SW 1271 (cell line): ENCODE measurements at regions not wholly inside any gene's neighbourhood (a gene's known extent, or its start where the extent isn't known, plus 50 kb on each side); places are given as distances from the start of the nearest gene placed in this dataset.

ENCODE experiments used
- DNase-seq, 2 experiments: peaks; one replicate each; lab custom pipeline; 2025; lab: John Stamatoyannopoulos, UW

DNA sequence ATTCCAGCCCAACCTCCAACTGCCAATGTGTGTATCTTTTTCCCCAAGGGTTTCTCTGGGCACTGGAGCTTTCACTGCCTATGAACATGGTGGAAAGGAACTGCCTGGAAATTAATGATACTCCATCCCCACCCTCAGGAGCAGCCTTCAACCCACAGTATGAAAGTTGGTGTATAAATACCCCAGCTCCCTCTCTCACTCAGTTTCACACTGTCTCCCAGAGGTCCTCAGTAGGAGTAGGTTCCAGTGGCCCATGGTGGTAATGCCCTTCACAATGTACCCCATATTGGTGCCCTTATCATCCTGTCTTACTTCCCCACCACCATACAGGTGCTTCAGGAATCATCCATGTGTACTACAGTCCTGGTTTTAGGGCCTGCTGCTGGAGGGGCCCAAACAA lies 462.6 kb downstream of the MIAT start:
- no peak for DNase-seq

DNA sequence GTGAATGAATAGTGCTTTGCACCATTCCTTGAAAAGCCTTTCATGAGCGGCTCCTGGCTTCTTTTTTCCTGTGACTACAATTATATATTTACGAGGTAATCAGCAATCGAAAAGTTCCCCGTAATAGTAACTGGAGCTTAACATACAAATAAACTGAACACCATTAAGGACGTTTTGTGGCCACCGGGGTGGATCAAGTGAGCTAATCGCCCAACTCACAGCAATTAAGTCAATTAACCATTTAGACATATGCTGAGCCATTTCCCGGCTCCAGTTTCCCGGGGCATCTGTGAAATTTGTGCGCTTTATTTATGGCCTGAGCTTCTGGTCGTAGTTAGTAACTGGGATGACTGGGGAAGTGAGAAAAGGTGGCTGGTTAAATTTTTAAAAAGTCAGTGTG lies 465.2 kb downstream of the MIAT start:
- DNase-seq: no peak

DNA sequence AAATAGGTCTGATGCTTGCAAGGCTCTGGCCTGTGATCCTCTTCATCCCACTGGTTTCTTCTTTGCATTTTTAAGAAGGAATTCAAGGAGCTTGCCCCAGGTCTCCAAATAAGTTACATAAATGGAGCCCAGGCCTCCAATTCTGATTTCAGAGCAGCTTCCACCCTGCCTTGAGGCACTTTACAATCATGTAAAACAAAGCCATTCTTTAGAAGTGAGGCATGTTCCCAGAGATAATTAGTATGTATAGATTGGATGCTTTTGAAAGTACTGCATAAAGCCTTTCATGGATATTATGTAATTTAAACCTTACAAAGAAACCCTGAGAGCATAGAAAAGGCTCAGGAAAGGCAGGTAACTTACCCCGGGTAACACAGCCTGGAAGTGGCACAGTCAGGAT lies 466.5 kb downstream of the MIAT start:
- DNase-seq: no peak

DNA sequence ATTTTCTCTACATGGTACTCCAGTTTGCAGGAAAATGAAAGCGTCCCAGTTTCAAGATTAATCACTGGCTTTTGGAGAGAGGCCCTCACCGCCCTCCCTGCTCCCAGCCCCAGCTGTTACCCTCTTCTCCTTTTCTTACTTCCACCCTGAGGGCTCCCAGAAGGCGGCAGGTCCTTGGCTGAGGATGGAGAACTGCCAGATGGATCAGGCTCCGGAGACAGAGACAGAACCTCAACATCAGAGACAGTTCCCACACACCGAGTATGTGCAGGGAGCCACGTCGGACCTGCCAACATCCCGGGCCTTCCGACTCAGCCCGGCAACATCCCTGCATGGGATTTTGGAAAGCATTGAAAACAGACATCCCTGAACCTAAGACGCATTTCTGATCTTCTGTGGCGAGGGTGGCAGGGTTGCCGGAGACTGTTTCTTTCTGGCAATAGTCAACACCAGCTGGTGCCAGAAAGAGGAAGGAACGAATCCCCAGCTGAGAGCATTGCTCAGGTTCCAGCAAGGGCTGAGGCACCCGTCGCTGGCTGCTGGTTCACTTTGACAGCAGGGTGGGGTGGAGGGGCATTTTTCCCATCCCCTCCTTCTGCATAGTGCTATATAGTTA lies 467.1 kb downstream of the MIAT start:
- DNase-seq: no peak

DNA sequence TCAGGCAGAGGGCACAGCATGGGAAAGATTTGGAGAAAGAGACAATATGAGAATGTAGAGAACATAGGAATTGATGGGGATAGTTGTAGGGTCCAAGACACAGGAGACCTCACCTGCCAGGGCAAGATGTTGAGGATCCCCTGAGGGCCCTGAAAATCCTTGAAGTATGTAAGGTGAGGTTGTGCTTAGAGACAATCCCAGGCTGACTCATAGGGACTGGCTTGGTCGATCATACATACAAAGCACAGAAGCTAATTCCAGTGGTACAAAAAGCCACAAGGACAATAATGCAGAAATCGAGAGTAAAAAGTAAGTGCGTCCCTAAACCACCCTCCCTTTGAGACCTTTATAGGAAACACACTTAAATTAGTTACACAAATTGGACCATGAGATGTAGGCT lies 468.2 kb downstream of the MIAT start:
- no peak for DNase-seq

DNA sequence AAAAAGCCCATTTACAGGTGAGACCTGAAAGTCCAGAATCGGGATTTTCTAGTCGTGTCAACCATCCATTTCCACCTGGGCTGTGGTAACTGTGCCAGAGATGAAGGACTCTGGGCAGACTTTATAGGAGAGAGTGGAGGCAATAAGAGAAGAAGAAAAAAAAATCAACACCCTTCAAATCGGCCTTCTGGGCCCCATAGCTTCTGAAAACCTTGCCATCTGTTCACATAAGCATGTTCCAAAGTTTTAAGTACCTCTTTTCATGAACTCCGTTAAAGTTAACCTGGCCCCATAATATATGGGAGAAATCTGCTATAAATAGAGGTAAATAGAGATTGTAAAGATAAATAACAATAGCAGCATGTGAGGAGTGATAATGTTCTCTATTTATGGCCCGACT lies 470.5 kb downstream of the MIAT start:
- DNase-seq: no peak

DNA sequence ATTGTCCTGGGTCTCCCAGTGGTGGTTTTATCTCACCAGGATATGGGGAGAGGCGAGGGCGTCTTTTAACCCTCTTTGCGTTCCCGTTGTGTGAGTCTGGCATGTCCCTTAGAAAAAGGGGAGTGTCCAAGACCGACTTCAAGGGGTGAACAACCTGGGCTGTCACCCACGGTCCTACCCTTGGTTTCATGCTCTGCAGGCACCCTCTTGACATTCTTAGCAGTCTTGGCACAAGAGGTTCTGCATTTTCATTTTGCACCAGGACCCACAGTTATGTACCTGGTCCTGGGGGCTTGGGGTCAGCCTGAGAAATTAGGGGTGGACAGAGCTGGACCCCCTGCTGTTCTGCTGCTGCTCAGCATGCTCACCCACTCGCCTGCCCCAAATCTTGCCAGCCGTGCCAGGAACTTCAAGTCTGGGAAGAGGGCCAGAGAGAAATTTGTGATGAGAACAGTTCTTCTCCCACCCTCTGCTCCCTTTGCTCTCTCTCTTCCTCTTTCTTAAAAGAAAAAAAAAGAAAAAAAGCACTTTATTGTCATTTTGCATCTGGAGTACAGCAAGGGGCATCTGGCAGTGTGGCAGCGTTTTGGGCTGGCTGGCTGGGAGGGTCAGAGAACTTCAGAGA lies 471.2 kb downstream of the MIAT start:
- DNase-seq: no peak

DNA sequence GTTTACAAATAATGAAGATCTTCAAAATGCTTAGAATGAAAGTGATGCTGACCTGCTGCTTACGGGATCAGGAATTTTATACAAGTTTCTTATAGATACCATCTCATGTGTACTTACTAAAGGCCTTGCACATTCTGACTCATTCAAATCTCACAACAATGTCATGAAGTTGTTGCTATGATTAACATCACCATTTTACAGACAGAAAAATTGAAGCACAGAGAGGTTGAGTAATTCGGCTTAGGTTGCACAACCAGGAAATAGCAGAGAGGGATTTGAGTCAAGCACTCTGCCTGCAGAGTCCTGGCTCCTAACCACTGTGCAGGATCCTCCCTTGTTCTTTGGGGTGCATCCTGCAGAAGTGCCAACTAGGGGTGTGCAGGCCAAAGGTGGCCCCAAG lies 471.9 kb downstream of the MIAT start:
- no peak for DNase-seq

DNA sequence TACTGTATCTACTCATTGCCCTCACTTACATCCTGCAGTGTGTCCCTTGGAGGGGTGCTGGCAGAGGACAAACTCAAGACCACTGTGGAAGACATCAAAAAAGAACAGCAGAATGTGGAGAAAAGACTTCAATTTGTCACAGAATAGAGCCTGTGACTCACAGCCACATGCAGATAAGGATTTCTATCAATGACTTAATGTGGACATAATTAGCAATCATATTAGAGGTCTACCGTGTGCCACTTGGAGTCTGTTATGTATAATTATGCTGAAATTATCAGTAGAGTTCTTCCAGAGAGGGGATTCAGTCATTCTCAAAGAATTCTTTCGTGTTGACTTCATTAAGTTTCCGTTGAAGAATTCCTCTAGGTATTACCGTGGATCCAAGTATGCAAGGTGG lies 473.5 kb downstream of the MIAT start:
- DNase-seq: no peak

DNA sequence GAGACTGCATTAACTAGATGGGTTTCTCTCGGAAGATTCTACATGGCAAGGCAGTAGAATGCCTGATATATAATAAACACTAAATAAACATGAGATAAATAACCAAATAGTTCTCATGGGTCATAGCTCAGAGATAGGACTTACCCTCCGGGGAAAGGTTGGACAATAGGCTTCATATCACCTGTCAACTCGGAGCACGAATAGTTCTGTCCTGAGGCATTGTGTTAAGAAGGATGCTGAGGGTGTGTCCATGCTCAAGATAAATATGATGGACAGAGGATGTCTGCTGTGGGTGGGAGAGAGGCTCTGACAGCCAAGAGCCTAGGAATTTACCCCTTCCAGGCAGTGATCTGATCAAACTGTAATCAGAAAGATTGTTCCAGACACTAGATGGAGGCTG lies 474.0 kb downstream of the MIAT start:
- DNase-seq: no peak

DNA sequence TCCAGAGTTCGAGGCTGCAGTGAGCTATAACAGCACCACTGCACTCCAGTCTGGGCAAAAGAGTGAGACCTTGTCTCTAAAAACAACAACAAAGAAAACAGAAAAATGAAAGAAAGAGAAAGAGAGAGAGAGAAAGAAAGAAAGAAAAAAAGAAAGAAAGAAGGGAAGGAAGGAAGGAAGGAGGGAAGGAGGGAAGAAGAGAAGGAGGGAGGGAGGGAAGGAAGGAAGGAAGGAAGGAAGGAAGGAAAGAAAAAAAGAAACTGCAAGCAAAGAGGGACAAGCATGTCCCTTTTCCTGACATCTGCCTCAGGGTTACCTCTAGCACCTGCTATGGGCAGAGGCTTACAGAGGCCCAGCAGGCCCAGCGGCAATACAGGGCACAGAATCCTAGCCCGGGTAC lies 475.0 kb downstream of the MIAT start:
- no peak for DNase-seq

DNA sequence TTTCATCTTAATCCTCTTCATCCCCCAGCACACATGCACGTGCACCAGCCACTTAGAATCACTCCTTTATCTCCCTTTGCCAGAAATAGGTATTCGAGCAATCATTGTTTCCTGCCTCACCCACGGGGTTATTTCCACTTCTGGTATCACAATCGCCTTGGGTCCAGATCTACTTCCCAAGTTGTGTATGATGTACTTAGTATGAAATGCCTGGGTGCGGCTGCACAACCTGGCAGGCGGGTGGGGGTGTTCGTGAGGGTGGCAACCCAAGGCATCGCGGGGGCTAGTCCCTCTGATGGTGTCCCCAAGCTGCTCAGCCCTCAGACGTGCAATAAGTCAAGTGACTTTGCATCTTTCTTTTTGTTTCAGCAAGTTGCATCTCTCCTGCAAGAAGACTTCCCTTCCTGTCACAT lies 475.6 kb downstream of the MIAT start:
- no peak for DNase-seq

DNA sequence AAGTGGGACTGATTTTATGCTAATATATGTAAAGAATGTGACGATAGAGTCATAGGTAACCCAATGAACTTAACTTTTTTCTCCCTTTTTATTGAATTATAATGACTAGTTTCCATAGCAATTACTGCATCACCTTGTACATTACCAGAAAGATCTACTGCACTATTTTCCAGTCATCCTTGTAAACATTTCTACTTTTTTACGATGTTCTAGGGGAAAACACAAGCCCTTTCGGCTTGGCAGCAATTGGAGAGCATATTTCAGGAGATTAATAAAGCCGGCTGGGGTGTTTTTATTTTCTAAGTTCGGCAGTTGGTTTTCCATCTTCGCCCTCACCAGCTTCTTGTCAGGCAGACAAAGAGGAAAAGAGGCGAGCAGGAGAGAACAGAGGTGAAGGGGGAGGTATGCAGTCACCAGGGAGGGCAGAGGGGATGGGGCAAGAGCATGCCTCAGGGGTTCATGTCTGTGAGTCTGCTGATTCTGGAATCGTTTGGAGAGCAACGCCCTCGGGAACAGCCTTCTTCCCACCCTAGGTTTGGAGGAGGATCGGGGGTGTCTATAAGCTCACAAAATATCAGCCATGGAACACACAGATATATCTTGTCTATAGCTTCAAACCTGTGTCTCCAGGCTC lies 476.4 kb downstream of the MIAT start:
- no peak for DNase-seq

DNA sequence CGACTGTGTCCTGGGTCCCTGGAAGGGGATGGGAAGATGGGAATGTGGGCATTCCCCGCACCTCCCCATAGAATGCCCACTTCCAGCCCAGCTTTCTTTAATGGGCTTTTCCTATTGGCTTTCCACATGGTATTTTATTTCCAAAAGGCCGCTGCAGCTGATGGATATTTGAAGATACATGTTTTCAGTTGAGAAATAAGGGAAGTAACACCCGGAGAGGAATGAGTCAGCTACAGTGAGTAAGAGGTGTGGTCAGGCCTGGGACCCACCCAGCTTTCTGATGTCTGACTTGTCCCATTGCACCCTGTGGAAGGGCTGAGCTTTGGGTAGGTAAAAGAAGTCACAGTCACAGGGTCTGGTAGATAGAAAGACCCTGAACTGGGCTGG lies 476.9 kb downstream of the MIAT start:
- DNase-seq: peak; percentile 36 to 80

DNA sequence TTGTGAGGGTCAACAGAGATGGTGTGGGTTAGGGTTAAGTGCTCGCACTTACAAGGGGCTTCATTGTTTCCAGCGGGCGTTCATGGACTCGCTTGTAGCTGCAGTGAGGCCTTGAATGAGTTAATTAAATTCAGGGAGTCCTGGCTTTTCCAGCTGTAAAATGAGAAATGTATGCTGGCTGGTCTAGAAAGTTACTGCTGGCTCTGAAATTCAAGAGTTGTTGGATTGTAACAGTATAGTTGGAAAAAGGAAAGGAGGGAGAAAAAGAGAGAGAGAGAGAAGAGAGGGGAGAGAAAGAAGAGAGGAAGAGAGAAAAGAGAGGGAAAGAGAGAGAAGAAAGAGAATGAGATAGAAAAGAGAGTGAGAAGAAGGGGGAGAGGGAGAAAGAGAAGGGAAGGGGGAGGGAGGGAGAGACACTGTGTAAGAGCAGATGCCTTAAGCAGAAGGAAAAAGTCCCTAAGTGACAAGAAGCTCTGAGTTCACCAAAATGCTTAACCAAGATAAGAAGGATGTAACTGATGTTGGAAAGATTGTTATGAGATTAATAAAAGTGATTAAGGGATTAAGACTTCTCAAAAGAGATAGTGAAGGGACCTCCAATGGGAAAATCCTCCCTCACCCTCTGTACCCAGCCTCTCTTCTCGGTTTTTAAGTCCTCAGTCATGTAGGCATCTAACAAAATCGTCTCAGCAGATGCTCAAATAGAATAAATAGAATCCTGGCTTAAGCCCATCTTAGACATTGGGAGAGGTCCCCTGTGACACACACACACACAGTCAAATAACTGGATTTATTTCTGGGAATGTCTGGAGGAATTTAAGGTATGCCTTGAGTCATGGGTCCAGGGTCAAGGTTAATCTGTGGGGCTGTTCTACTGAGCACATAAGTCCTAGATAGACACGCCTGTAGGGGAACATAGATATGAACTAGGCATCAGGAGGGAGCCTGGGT lies 477.9 kb downstream of the MIAT start:
- peak in 1 of 2 experiments; percentile 63 for DNase-seq

DNA sequence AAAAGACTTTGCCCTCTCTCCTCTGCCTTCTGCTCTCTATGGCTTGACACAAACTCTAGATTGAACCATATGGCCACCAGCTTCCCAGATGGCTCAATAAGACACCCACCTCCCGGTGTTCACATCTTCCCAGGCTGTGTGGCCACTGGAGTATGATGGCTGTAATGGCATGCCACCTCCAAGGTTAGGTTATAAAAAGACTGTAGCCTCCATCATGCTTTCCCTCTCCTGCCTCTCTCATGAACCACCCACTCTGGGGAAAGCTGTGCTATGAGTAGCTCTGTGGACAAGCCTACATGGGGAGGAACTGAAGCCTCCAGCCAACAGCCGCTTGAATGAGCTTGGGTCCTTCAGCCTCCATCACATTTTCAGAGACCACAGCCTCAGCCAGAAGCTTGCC lies 479.2 kb downstream of the MIAT start:
- DNase-seq: no peak

DNA sequence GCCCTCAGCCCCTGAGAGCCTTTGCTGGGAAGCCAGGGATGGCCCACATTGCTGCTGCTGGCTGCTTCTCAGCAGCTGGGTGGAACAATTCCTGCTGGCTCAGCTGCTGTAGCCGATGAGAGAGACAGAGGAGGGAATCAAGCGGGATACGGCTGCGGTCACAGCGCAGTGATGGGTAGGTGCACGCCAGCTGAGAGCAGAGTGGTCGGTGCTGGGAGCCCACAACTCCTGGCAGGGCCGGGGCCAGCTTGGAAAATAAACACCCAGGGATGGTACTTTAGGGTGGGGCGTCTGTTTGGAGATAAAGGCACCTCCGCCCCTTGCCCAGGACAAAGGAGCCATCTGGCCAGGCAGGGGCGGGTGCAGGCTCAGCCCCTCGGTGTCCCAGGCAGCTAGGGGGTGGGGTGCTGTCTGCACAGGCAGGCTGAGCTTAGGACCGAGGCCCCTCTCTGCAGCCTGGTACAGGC lies 480.5 kb downstream of the MIAT start:
- DNase-seq: no peak

DNA sequence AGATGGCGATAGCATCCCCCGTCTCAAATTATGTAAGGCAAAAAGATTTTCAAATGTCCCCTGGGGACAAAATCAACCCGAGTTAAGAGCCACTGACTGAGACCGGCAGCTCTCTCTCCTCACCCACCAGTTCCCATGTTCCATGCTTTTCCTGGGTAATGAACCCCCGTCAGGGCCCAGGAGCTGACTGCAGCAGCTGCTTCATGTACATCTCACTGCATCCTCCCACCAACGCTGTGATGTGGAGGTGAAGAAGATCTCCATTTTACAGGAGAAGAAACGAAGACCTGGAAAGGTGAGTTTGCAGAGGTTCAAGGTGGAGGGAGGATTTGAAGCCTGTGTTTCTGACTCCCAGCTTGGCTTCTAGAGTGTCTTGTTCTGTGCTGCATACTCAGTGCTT lies 481.1 kb downstream of the MIAT start:
- DNase-seq: no peak

DNA sequence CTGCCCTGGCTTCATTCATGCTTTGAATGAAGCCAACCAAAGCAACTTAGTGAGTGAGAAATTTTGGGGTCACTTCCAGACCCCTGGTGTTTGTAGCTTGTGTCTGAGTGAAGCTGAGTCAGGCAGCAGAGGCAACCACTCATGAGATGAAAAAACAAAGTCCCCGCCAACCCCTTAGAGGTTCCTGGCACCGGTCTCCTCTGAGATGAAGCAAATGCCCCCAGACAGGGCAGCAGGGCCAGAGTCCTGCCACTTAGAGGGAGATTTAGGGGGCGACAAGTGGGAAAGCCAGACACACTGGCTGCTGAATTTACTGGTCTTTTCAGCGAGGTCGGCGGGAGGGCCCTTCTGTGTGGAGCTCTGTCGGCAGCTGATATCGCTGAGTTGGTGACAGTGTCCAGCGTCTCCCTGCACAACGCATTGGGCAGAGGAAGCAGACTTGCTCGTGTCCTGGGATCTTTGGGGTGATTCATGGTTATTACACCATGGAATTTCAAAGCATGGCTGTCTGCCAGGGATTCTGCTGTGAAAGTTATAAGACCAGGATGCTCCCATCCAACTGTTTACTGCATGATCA lies 482.6 kb downstream of the MIAT start:
- no peak for DNase-seq

DNA sequence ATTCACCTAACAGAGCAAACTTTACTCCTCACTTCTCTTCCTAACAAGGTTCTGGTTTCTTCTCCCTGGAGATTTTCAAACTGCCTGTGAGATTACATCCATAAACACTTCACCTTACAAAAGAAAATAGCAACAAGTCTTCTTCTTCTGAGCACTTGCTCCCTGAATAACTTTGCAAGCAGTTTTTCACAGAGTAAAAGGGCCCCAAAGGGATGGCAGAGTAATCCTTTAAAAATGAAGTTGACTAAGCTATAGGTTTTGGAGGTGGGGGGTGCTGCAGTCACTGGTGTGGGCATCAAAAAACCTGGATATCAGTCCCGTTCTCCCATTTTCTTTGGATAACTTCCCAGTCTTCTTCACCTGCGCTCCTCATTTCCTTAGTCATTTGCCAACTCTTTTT lies 484.9 kb downstream of the MIAT start:
- no peak for DNase-seq

DNA sequence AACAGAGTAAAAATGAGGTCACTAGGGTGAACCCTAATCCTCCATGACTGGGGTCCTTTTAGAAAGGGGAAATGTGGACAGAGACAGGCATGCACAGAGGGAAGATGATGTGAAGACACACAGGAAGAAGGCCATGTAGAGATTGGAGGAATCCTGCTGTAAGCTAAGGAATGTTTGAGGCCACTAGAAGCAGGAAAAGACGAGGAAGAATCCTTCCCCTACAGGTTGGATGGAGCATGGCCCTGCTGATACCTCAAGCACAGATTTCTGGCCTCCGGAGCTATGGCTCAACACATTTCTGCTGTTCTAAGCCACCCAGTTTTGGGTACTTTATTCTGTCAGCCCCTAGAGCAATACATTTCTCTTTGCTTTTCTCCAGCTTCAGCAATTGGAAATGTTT lies 486.9 kb downstream of the MIAT start:
- DNase-seq: no peak
